Loucy (cell line): ENCODE measurements at regions not wholly inside any gene's neighbourhood (a gene's known extent, or its start where the extent isn't known, plus 50 kb on each side); places are given as distances from the start of the nearest gene placed in this dataset.

ENCODE experiments used
- H2AFZ ChIP-seq: fragments of 200-600 bp; sonication (generic); 2 replicates; pipeline ENCODE4 v1.6.0; 2016; ENCODE audit warnings: antibody characterized with exemption, mild to moderate bottlenecking, low read length, moderate library complexity
- H3F3A ChIP-seq: fragments of 200-600 bp; 2 replicates; pipeline ENCODE4 v1.6.0; 2016; ENCODE audit warnings: antibody characterized with exemption, low read depth, mild to moderate bottlenecking
- H3K27me3 ChIP-seq: fragments of 200-600 bp; sonication (generic); 2 replicates; pipeline ENCODE4 v1.6.1; 2014; ENCODE audit warnings: low read length, mild to moderate bottlenecking; ENCODE audit not compliant: insufficient read depth, poor library complexity, severe bottlenecking
- H3K36me3 ChIP-seq: fragments of 200-600 bp; sonication (generic); 2 replicates; pipeline ENCODE4 v1.6.1; 2016; ENCODE audit warnings: low read length; ENCODE audit not compliant: insufficient read depth
- H3K4me1 ChIP-seq: fragments of 200-600 bp; sonication (generic); 2 replicates; pipeline ENCODE4 v1.5.1; 2014; ENCODE audit warnings: low read length, mild to moderate bottlenecking; ENCODE audit not compliant: insufficient read depth, poor library complexity, severe bottlenecking
- H3K4me2 ChIP-seq: fragments of 200-600 bp; sonication (generic); 2 replicates; pipeline ENCODE4 v1.6.0; 2014; ENCODE audit warnings: antibody characterized with exemption, low read length, low read depth, mild to moderate bottlenecking; ENCODE audit not compliant: poor library complexity, severe bottlenecking
- H3K4me3 ChIP-seq: fragments of 200-600 bp; sonication (generic); 2 replicates; pipeline ENCODE4 v1.5.1; 2014; ENCODE audit warnings: low read length, mild to moderate bottlenecking, mixed read lengths; ENCODE audit not compliant: poor library complexity, severe bottlenecking
- H3K79me2 ChIP-seq: fragments of 200-600 bp; sonication (generic); 2 replicates; pipeline ENCODE4 v1.6.1; 2014; ENCODE audit warnings: low read length; ENCODE audit not compliant: insufficient read depth
- H3K9ac ChIP-seq: fragments of 200-600 bp; sonication (generic); 2 replicates; pipeline ENCODE4 v1.6.0; 2014; ENCODE audit warnings: mild to moderate bottlenecking, low read depth, low read length, moderate library complexity; ENCODE audit not compliant: poor library complexity, severe bottlenecking
- H3K9me2 ChIP-seq: fragments of 200-600 bp; sonication (generic); replicated peaks from 2 replicates; pipeline ENCODE4 v1.6.1; 2016; ENCODE audit warnings: low read depth, low read length, mixed read lengths
- H3K9me3 ChIP-seq: fragments of 200-600 bp; sonication (generic); 2 replicates; pipeline ENCODE4 v1.6.1; 2014; ENCODE audit warnings: mild to moderate bottlenecking, antibody characterized with exemption, low read length, low read depth; ENCODE audit not compliant: insufficient read depth
- H4K20me1 ChIP-seq: fragments of 200-600 bp; sonication (generic); 2 replicates; pipeline ENCODE4 v1.6.0; 2014; ENCODE audit warnings: antibody characterized with exemption, low read length, mild to moderate bottlenecking; ENCODE audit not compliant: insufficient read depth, poor library complexity, severe bottlenecking
- EZH2phosphoT487 ChIP-seq: fragments of 200-600 bp; IDR thresholded peaks from 2 replicates; pipeline ENCODE4 v1.6.1; 2018; ENCODE audit warnings: antibody characterized with exemption, mild to moderate bottlenecking, moderate library complexity, borderline replicate concordance
- TF ChIP-seq, protein P1 (sequence below): fragments of 200-600 bp; sonication (generic); conservative IDR thresholded peaks from 2 replicates; pipeline ENCODE4 v1.5.1; 2014; ENCODE audit warnings: mild to moderate bottlenecking, antibody characterized with exemption, low read length

DNA sequence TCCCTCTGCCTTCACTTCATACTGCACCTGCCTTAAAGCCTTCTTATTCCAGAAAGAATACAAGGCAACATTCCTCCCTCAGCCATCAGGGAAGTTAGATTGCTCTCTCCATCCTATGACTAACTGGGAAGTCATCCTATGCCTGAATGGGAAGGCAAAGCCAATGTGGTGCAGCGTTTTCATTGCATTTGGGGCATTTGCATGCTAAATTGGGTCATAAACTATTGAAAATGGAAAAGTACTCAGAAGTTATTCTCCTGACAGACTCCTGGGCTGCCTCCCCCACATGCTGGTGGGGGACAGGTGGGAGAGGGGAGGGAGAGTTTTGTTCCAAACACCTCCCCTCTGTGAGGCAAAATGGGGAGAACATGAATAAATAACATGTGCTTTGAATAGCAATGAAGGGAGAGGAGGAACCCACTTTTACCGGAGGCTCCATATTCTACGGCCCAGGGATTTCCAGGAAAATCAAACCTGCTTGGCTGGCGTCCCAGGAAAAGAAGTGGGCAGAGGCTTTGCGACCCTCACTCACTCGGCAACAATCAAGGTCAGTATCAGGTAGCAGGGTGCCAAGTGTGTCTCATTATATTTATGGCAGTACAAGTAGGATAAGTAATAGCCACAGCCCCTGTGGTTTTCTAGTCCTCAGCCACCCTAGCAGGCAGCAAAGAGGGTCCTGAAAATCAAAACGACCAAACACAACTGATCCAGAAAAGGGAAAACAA is 84.1 kb downstream of the BOD1L2 start:
- Histone ChIP-seq H3K27me3 (no peaks in the 10 kb centered on the region), H3K4me1 (no peaks in the 10 kb centered on the region), H2AFZ (no peak overlapping the region), H3F3A (no peaks in the 10 kb centered on the region), H3K36me3 (no peaks in the 10 kb centered on the region), H3K9me2 (no peaks in the 10 kb centered on the region), H3K9me3 (no peaks in the 10 kb centered on the region), H4K20me1 (no peaks in the 10 kb centered on the region), H3K9ac (no peak overlapping the region), H3K4me3 (no peak overlapping the region), H3K79me2 (no peaks in the 10 kb centered on the region), H3K4me2 (no peak overlapping the region)
- TF ChIP-seq EZH2phosphoT487 = no peak
- TF ChIP-seq, protein P1, sequence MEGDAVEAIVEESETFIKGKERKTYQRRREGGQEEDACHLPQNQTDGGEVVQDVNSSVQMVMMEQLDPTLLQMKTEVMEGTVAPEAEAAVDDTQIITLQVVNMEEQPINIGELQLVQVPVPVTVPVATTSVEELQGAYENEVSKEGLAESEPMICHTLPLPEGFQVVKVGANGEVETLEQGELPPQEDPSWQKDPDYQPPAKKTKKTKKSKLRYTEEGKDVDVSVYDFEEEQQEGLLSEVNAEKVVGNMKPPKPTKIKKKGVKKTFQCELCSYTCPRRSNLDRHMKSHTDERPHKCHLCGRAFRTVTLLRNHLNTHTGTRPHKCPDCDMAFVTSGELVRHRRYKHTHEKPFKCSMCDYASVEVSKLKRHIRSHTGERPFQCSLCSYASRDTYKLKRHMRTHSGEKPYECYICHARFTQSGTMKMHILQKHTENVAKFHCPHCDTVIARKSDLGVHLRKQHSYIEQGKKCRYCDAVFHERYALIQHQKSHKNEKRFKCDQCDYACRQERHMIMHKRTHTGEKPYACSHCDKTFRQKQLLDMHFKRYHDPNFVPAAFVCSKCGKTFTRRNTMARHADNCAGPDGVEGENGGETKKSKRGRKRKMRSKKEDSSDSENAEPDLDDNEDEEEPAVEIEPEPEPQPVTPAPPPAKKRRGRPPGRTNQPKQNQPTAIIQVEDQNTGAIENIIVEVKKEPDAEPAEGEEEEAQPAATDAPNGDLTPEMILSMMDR = no peak

DNA sequence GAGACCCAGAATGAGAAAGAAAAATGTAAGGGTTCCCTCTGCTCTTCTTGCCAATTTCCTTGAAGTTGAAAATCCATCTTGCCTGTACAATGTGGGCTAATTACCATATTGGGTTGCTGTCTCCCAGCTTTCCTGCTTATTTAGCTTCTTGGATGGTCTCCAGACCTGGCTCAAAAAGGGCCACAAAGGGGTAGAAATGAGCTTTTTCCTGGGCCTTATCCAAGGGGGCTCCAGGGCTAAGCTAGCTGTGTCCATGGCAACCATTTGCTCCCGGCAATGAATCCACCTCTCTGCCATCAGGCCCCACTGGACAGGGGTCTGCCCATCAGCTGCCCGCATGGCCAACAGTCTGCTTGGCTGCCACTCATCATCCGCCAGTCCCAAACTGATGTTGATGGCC is 85.0 kb downstream of the BOD1L2 start:
- Histone ChIP-seq H2AFZ (no peak overlapping the region), H4K20me1 (no peaks in the 10 kb centered on the region), H3K9me2 (no peaks in the 10 kb centered on the region), H3K79me2 (no peaks in the 10 kb centered on the region), H3K36me3 (no peaks in the 10 kb centered on the region), H3K9ac (no peak overlapping the region), H3K9me3 (no peaks in the 10 kb centered on the region), H3K4me2 (no peak overlapping the region), H3K4me3 (no peak overlapping the region), H3F3A (no peaks in the 10 kb centered on the region), H3K4me1 (no peaks in the 10 kb centered on the region), H3K27me3 (no peaks in the 10 kb centered on the region)
- TF ChIP-seq, protein P1 = no peak
- no peak for TF ChIP-seq EZH2phosphoT487

DNA sequence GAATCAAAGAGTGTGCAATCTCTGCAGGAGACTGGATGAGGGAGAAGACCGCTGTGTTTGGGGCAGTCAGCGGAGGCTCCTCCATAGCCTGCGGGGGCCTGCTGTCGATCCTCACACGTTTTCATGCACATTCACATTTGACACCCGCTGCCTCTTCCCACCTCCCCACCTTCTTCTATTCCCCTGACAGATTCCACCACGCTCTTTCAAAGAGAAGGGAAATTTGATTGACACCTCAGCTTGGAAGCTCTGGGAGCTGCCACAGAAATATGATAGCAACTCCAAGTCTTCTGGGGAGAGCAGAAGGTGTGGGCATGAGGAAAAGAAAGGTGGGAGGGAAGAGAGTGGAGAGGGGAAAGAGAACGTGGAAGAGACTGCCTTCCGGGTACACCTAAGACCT is 87.5 kb downstream of the BOD1L2 start:
- Histone ChIP-seq H3K4me2 (no peak overlapping the region), H3K4me1 (no peaks in the 10 kb centered on the region), H3K36me3 (no peaks in the 10 kb centered on the region), H3K9ac (no peak overlapping the region), H2AFZ (no peak overlapping the region), H3K79me2 (no peaks in the 10 kb centered on the region), H4K20me1 (no peaks in the 10 kb centered on the region), H3F3A (no peaks in the 10 kb centered on the region), H3K9me2 (no peaks in the 10 kb centered on the region), H3K27me3 (no peaks in the 10 kb centered on the region), H3K9me3 (no peaks in the 10 kb centered on the region), H3K4me3 (no peak overlapping the region)
- TF ChIP-seq, protein P1 = no peak
- no peak for TF ChIP-seq EZH2phosphoT487
